ENCODE measurements at regions not wholly inside any gene's neighbourhood (a gene's known extent, or its start where the extent isn't known, plus 50 kb on each side); places are given as distances from the start of the nearest gene placed in this dataset.
A peak's percentile ranks its signal among the peaks of the same experiment; 100 is the strongest.

DNA sequence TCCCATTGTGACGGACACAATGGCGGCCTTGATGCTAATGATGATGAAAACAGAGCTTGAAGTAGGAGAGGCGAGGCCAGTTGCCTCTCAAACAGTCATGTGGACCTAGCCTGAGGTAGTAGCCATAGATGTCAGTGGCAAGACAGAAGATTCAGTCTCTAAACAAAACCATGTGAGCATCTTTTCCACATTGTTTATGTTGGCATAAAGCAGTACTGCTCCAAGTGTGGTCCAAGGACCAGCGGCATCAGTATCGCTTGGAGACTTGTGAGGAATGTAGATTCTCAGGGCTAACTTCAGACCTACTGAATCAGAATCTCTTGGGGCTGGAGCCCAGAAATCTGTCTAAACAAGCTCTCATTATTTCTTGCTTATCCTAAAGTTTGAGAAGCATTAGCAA lies 312.8 kb upstream of the JAG1 start:
- DNase-seq (ENCODE audit: low read depth in 2 of 2) = no peak

DNA sequence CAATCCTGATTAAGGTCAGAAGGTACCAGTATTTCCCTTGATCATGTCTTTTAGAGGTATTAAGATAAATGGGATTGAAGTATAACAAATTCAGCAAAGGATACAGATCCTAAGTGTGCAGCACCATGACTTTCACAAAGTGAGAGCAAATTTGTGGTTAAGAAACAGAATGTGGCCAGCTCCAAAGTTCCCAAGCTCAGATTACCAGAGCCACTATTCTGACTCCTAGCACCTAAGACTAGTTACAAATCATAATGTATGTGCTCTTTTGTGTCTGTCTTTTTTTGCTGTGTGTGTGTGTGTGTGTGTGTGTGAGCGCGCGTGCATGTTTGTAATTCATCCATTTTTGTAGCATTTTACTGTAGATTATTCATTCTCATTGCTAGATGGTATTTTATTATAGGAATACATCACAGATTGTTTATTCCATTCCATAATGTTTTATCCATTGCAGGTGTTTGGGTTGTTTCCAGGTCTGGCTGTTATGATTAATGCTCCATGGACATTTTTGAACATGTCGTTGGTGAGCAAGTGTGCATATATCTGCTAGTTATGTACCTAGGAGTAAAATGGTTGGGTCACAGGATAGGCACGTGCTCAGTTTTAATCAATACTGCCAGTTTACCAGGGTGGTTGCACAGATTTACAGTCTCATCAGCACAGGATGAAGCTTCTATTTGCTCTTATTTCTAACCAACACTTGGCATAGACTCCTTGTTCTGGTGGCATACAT lies 314.0 kb upstream of the JAG1 start:
- DNase-seq (ENCODE audit: low read depth in 2 of 2) = peak in 1 of 2 donors; percentile 35

DNA sequence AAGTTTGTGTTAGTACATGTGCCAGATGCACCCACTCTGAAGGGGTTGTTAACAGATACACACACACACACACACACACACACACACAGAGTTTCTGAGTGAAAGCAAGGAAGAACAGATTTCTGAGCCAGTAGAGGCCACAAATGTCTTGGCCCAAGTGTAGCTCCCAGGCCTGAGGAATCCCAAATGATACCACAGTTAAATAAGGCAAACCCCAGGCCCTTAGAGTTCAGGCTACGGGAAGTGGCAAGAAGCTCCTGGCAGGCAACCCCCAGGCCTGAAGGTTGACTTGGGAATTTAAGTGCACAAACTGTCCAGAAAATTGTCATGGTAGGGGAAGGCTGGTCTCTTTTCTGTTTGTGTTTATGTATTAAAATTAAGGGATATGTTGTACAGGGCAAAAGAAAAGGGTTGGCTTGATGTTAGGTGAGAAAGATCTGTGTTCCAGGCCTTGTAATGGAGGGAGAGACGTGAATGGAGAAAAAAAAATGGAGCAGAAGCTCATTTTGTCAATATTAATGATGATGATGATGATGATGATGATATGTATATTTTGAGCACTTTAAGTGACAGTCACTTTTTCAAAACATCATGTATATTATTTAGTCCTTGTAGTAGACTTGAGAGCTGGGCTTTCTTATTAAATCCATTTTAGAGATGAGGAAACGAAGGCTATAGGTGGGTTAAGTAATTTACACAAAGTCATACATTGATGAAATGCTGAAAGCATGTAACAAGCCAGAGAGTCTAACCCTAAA lies 317.0 kb upstream of the JAG1 start:
- no peak for DNase-seq (ENCODE audit: low read depth in 2 of 2)

DNA sequence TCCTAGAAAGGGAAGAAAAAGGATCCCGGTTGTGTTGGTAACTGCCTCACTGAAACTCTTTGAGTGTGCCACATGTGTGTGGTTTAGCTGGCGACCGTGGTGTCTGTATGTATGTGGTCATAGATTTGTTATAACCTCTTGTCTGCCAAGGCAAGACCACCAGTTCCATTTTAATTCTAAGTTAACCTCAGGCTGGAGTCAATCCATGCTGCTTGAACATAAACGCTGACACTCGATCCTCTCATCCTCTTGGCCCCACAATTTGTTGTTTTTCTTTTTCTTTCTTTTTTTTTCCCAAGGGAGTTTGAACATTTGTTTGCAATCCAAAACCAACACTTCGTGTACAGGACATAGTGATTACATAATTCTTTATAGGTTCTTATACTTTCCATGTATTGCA lies 318.9 kb upstream of the JAG1 start:
- DNase-seq (ENCODE audit: low read depth in 2 of 2) = no peak

DNA sequence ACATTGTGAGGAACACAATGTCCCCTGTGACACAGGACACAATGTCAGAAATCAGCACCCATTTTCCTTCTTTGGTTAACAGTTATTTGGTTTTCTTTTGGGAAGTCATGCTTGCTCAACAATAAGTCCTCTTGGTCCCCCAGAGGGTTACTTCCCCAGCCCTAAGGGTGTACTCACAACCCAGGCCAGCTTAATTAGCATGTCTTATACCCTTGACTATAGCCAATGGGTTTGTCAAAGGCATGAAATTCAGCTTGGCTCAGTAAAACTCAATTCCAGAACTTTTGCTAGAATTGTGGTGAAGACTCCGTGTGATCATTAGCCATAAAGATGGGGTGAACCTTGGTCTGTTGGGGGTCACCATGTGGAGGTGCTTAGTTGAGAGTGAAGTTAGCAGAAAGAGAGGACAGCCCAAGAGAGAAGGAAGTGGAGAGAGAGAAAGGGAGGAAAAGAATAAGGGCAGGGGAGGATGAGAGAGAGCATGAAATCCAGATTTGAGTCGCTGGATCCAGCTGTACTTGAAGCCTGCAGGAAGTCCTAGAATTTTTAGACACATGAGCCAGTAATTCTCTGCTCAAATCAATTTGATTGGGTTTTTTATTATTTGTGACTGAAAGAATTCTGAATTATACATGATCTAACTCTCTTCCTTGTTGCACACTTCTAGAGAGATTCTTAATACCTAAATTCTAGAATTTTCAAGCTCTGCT lies 321.3 kb upstream of the JAG1 start:
- DNase-seq (ENCODE audit: low read depth in 2 of 2) = no peak

DNA sequence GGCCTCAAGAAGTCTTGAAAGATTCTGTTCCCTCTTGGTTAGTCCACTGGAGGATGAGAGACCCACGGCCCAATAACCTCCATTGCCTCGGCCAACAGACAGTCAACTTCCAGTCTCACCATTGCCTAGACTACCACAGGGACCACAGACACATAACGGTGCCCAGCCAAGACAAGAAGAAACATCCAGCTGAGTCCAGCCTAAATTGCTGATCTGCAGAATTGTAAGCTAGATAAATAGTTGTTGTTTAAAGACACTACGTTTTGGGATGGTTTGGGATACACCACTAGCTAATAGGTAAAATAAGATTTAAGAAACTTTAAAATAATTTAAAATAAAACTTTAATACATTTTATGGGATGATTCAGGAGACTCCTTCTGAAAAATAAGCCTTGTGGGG lies 324.7 kb upstream of the JAG1 start:
- DNase-seq (ENCODE audit: low read depth in 2 of 2) = no peak

DNA sequence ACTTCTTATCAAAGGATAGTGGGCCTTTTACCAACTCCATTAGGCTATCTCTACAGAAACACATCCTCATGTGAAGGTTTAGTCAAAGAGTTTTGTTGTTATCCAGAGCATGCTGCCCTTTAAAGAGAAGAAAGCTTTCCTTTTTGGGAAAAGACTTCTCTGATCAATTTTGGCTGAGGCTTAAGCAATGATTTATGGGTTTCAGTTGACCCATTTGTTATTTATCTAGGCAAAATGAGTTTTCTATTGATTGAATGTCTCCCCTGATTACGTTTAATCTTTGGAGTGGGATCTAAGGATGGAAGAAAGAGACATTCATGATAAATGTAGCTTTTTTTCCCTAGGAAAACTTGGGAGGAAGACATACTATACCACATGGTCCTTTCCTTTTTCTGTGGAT lies 326.6 kb upstream of the JAG1 start:
- DNase-seq (ENCODE audit: low read depth in 2 of 2) = no peak

DNA sequence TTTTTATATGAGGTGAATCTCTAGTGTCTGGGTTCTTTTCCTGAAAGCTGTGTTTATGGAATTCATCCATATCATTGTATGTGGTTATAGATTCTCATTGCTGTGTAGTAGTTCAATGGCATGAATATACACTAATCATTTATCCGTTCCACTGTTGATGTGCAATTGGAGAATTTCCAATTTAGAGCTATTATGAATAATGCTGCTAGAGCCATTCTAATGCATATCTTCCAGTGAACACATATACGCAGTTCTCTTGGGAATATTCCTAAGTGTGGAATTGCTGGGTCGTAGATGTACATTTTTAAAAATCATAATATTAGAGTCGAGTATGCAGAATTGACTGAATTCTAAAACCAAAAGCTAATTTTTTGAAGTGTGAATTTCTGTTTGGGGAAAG lies 327.5 kb upstream of the JAG1 start:
- no peak for DNase-seq (ENCODE audit: low read depth in 2 of 2)

DNA sequence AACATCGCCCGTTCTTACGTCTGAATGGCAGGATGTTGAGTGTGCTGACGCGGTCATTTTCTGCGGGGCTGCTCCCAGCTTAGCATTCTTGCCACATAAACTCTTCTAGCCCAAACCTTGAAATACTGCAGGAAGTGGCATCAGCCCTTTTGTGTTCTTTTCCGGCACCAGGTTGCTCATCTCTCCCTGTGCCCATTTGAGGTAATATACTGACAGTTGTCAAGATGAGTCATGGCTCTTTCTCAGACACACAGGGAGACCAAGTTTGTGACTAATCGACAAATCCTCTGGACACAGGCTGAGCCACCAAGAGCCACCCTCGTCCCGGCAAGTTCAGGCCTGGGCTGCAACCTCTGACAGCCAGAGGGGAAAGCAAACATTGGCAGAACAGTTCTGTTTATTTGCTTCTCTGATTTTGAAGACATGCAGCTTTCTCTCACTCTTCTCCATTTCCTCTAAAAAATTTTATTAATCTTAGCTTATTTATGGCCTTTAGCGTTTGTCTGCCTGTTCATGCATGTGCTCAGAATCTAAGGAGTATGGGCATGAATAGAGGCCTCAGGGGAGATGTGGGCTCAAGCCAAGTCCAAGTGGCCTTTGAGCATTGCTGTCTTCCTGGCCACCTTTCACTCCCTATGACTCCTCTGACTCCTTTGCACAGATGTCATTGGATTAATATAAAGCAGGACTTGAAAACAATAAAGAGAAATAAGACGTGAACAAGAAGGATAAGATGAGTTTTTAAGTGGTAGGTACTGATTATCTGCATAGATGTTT lies 328.2 kb upstream of the JAG1 start:
- peak; percentile 75 to 91 for DNase-seq (ENCODE audit: low read depth in 2 of 2)

DNA sequence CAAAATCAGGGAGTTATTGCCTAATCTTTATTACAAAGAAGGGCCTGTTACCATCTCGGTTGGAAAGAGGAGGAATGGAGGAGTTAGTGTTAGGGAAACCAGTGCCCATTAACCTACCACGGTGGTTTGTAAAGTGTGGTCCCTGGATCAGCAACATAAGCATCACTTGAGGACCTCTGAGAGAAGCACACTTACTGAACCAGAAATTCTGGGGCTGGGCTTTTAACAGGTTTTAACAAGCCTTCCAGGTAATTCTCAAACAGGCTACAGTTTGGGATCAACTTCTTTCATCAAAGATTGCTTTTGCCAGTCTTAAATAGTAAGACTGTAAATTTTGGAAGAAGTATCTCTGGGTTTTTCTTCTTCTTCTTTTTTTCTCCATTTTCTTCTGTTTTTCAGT lies 329.5 kb upstream of the JAG1 start:
- no peak for DNase-seq (ENCODE audit: low read depth in 2 of 2)

DNA sequence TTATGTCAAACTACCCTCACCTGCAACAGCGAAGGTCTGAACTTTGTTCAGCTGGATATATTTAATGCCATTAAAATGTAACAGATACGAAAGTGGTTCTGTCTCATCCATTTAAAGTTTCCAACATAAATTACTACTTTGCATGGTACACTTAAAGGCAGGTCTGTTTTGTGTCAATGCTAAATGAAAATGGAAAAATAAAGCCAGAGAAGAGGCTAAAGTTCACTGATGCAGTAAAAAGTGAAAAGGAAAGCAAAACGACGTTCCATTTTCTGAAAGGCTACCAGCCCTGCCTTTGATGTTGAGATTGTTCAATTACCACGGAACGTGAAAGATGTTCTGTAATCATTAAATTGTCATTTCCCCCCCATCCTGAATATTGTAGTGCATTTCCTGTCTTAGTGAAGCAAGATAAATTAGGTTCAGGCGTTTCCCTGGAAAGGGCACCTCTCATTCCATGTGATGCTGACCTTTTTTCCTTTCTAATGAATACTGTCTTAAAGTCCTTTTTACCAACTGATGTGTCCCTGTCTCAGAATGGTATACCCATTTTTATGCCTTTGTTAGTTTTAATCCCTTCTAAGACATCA lies 334.7 kb upstream of the JAG1 start:
- no peak for DNase-seq (ENCODE audit: low read depth in 2 of 2)

DNA sequence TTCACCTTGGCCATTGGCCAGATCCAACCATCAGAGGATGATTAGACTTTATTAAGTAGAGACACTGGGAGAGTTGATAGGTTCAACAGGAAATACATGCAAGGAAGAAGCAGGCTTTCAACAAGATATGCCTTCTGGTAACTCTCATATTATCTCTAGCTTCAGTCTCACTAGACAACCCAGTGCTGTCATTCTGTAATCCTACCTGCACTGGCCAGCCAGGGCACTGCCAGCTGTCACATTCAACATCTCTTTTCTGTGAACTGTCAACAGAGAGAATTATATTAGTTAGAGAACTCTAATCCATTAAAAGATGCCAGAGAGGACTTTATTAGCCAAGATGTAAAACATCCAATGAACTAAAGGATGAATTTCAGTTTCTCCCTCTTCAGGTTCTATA lies 337.9 kb upstream of the JAG1 start:
- DNase-seq (ENCODE audit: low read depth in 2 of 2) = no peak

DNA sequence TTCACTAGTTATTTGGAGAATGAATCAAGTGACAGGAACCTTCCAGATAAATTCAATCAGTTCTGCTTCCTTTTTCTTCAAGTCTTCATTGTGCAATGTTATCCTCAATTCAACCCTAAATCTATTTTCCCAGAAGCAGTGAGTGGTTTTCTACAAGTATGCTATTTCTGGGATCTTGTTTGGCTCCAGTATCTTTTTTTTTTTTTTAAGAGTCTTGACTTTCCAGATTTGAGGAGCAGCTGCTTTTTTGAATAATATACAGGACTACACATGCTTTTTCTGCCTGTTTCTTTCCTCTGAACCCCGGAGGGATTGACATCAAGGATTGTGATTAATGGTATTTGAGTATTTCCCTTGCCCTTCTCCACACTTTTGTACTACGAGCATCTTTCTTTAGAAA lies 339.2 kb upstream of the JAG1 start:
- no peak for DNase-seq (ENCODE audit: low read depth in 2 of 2)

DNA sequence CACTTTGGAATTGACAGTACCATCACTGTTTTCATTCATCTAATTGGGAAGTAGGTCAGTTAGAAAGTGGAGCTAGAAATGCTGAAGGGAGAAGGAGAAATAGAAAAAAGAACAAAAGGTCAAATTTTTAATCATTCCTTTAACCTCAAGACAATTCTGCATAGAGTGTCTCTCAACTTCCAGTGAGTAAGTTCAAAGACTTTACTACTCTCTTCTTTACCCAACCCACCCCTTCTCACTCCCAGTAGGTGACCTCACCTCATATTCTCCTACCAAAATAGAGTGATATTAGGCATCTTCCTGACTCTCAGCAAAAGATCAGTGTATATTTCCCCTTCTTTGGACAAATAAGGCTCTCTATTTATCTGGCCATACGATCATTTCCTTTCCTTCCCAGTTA lies 340.0 kb upstream of the JAG1 start:
- no peak for DNase-seq (ENCODE audit: low read depth in 2 of 2)

DNA sequence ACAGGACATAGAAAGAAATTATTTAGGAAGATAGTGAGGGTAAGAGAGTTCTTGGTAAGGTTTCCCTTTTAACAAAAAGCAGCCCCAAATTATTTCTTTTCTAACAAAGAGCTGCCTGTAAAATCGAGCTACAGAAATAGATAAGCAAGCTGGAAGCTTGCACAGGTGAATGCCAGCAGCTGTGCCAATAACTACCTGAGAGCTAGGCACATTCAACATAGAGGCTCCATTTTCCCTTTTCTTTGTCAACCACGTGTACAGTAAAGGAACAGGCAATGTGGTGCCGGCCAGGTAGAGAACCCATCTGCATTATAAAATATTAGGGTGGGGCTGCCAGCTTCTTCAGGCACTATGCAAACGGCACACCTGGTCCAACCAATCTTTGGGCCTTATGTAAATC lies 341.6 kb upstream of the JAG1 start:
- no peak for DNase-seq (ENCODE audit: low read depth in 2 of 2)

DNA sequence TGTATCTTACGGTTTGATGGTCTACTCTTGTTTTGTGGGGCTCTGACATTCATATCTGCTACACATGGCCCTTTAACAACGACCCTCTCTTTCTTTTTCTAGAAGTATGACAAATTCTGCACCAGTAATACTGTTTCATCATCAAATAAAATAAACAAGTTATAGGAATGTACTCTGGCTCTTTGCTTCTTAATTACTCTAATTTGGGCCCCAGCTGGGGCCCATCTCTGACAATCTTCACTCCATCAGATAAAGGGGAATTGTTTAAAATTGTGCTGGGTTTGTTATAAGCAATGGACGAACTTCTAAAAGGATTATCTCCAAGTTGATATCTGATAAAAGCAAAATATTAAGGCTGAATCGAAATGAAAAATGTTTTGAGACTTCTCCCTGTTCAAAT lies 343.6 kb upstream of the JAG1 start:
- DNase-seq (ENCODE audit: low read depth in 2 of 2) = no peak

DNA sequence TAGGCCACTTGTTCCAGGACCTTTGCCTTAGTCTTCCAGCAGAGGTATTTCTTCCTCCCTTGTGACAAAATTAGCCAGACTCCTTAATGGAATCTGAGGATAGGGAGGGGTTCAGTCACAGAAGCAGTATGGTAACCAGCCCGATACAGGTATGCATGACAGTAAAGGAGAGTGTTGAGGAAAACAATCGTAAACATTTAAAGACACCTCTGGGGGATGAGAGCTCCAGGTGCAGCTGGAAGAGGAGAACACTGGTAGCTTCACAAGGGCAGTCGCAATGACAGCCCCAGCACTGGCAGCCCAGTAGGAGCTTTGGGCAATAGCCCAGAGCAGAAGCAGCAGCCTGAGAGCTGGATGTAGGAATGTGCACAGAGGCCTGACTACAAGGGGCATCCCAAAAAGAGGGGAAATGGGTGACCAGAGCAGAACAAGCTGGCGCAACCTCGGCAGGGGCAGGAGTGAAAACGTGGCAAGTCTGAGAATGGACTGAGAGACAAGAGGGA lies 344.9 kb upstream of the JAG1 start:
- DNase-seq (ENCODE audit: low read depth in 2 of 2) = no peak

DNA sequence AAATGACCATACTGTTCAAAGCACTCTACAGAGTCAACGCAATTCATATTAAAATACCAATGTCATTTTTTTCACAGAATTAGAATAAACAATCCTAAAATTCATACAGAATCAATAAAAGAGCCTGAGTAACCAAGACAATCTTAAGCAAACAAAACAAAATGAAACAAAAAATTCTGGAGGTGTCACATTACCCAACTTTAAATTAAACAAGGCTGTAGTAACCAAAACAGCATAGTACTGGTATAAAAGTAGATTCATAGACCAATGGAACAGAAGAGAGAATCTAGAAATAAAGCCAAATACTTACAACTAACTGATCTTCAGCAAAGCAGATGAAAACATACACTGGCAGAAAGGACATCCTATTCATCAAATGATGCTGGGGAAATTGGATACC lies 346.9 kb upstream of the JAG1 start:
- no peak for DNase-seq (ENCODE audit: low read depth in 2 of 2)

DNA sequence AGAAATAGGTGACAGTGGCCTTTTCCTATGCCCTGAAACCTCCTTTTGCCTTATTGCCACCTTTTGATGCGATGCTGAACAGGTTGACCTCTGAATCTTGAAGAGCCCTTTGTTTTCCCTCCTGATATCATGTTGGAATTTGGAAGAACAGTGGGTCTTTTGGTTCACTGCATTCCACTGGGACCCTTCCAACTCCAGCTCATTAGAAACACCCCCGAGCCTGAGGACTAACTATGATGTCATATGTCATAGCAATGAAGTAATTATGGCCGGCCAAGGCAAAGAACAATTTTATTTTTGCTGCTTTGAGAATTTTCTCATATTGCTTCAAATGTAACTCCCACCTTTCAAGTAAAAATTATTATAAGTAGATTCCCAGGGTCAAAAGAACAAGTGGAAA lies 353.4 kb upstream of the JAG1 start:
- no peak for DNase-seq (ENCODE audit: low read depth in 2 of 2)

DNA sequence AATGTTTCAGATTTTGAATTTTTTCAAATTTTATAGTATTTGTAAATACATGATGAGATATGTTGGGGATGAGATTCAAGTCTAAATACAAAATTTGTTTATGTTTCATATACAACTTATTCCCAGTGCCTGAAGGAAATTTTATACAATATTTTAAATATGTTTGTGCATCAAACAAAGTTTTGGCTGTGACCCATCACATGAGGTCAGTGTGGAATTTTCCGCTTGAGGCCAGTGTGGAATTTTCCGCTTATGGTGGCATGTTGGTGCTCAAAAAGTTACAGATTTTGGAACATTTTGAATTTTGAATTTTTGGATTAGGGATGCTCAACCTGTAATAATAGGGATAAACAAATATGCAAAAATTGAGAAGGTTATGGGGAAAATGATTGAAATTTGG lies 356.6 kb upstream of the JAG1 start:
- no peak for DNase-seq (ENCODE audit: low read depth in 2 of 2)

DNA sequence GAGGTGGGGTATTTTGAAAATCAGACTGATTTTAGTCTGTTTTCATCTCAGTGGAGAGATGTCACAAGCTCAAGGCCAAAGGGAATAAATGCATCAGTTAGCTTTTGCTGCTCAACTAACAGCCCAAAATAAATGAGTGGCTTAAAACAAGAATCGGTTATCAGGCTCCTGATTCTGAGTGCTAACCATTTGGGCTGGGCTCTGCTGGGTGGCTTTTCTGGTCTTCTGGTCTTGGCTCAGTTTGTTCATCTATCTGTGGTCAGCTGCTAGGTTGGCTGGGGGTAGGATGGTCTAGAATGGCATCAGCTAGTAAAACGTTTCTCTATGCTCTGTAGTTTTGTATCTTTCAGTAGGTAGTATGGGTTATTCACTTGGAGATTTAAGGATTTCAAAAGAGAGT lies 357.5 kb upstream of the JAG1 start:
- DNase-seq (ENCODE audit: low read depth in 2 of 2) = no peak
